ENCODE measurements at regions not wholly inside any gene's neighbourhood (a gene's known extent, or its start where the extent isn't known, plus 50 kb on each side); places are given as distances from the start of the nearest gene placed in this dataset.

GRCh38 chr13:111961651-111962192 lies 105.2 kb upstream of the SOX1 start:
- DNase-seq, result no peak
- no peak overlapping the region for H3K4me3 ChIP-seq
- in situ Hi-C loops (cut with MboI; ENCODE audit: low pct_ligation_motif_present in 1 of 4, low pct_unique_long_range_greater_than_20kb in 1 of 4, low sequenced_read_pairs in 3 of 4) (no loop called here), intact Hi-C loops (cut with DNase I; ENCODE audit: low total_unique reads) (no loop called here)
- H3K4me1 ChIP-seq, result no peaks in the 10 kb centered on the region
- TF ChIP-seq POLR2AphosphoS5 (IDR thresholded peaks at IDR 0.05) (no peak), EP300 (IDR thresholded peaks at IDR 0.05; ENCODE audit: low read depth) (no peak), POLR2A (IDR thresholded peaks at IDR 0.05) (no peak), CTCF (IDR thresholded peaks at IDR 0.05) (no peak)
- 75 to 84% methylated on average over 2 to 11 of the region's 11 CpGs for WGBS, 2 donors (ENCODE audit: low coverage in 1 of 2)
- H3K27me3 ChIP-seq, result no peaks in the 10 kb centered on the region
- no peak overlapping the region for H3K27ac ChIP-seq
- no peaks in the 10 kb centered on the region for H3K36me3 ChIP-seq
- H3K9me3 ChIP-seq, result no peaks in the 10 kb centered on the region

- H3K4me3 ChIP-seq, result no peak overlapping the region
- H3K9me3 ChIP-seq, result no peaks in the 10 kb centered on the region
- intact Hi-C loops (cut with DNase I; ENCODE audit: low total_unique reads) (no loop called here), in situ Hi-C loops (cut with MboI; ENCODE audit: low pct_ligation_motif_present in 1 of 4, low pct_unique_long_range_greater_than_20kb in 1 of 4, low sequenced_read_pairs in 3 of 4) (no loop called here)
- TF ChIP-seq EP300 (IDR thresholded peaks at IDR 0.05; ENCODE audit: low read depth) (no peak), CTCF (IDR thresholded peaks at IDR 0.05) (no peak), POLR2A (IDR thresholded peaks at IDR 0.05) (no peak), POLR2AphosphoS5 (IDR thresholded peaks at IDR 0.05) (no peak)
- H3K27me3 ChIP-seq, result no peaks in the 10 kb centered on the region
- no peaks in the 10 kb centered on the region for H3K4me1 ChIP-seq
- H3K27ac ChIP-seq, result no peak overlapping the region
- WGBS, 2 donors (ENCODE audit: low coverage in 1 of 2), result 86% methylated on average over 17 of the region's 17 CpGs; no CpG with 5 or more reads in 1 of the 2 donors
- DNase-seq, result no peak
- no peaks in the 10 kb centered on the region for H3K36me3 ChIP-seq
Observed at GRCh38 chr13:111962431-111962891, 104.5 kb upstream of the SOX1 start.

- TF ChIP-seq EP300 (IDR thresholded peaks at IDR 0.05; ENCODE audit: low read depth), result no peak
- no peak for TF ChIP-seq CTCF (IDR thresholded peaks at IDR 0.05)
- no peak for TF ChIP-seq POLR2AphosphoS5 (IDR thresholded peaks at IDR 0.05)
- no peak for TF ChIP-seq POLR2A (IDR thresholded peaks at IDR 0.05)
- Histone ChIP-seq H3K4me3 (no peak overlapping the region), H3K4me1 (no peaks in the 10 kb centered on the region), H3K27ac (no peak overlapping the region), H3K9me3 (no peaks in the 10 kb centered on the region), H3K36me3 (no peaks in the 10 kb centered on the region), H3K27me3 (no peaks in the 10 kb centered on the region)
- DNase-seq, result no peak
- intact Hi-C loops (cut with DNase I; ENCODE audit: low total_unique reads), result no loop called here
- in situ Hi-C loops (cut with MboI; ENCODE audit: low pct_ligation_motif_present in 1 of 4, low pct_unique_long_range_greater_than_20kb in 1 of 4, low sequenced_read_pairs in 3 of 4), result no loop called here
- WGBS, 2 donors (ENCODE audit: low coverage in 1 of 2), result 85% methylated on average over 10 of the region's 13 CpGs; no CpG with 5 or more reads in 1 of the 2 donors
Observed at GRCh38 chr13:111963031-111963430, 103.9 kb upstream of the SOX1 start.

GRCh38 chr13:111964411-111965035 lies 102.4 kb upstream of the SOX1 start:
- Histone ChIP-seq H3K36me3 (no peaks in the 10 kb centered on the region), H3K9me3 (no peaks in the 10 kb centered on the region), H3K4me3 (no peak overlapping the region), H3K4me1 (no peaks in the 10 kb centered on the region), H3K27ac (no peak overlapping the region), H3K27me3 (no peaks in the 10 kb centered on the region)
- 94 to 97% methylated on average over 6 to 28 of the region's 28 CpGs for WGBS, 2 donors (ENCODE audit: low coverage in 1 of 2)
- intact Hi-C loops (cut with DNase I; ENCODE audit: low total_unique reads), result no loop called here
- no peak for TF ChIP-seq EP300 (IDR thresholded peaks at IDR 0.05; ENCODE audit: low read depth)
- no peak for TF ChIP-seq CTCF (IDR thresholded peaks at IDR 0.05)
- TF ChIP-seq POLR2AphosphoS5 (IDR thresholded peaks at IDR 0.05), result no peak
- TF ChIP-seq POLR2A (IDR thresholded peaks at IDR 0.05), result no peak
- DNase-seq, result no peak
- in situ Hi-C loops (cut with MboI; ENCODE audit: low pct_ligation_motif_present in 1 of 4, low pct_unique_long_range_greater_than_20kb in 1 of 4, low sequenced_read_pairs in 3 of 4), result no loop called here
